HG03520 (cell line): ENCODE measurements at regions not wholly inside any gene's neighbourhood (a gene's known extent, or its start where the extent isn't known, plus 50 kb on each side); places are given as distances from the start of the nearest gene placed in this dataset.
"Not testable (repeated sequence)": the region's sequence is repeated elsewhere in the genome, so short reads cannot be mapped to it uniquely, and the experiment has no call there.

Source experiments
- ATAC-seq: cut with Tn5 transposase; IDR thresholded peaks from one replicate; pipeline ENCODE4 v1.9.1; 2021; ENCODE audit warnings: mild to moderate bottlenecking, moderate library complexity; ENCODE audit not compliant: unreplicated experiment

DNA sequence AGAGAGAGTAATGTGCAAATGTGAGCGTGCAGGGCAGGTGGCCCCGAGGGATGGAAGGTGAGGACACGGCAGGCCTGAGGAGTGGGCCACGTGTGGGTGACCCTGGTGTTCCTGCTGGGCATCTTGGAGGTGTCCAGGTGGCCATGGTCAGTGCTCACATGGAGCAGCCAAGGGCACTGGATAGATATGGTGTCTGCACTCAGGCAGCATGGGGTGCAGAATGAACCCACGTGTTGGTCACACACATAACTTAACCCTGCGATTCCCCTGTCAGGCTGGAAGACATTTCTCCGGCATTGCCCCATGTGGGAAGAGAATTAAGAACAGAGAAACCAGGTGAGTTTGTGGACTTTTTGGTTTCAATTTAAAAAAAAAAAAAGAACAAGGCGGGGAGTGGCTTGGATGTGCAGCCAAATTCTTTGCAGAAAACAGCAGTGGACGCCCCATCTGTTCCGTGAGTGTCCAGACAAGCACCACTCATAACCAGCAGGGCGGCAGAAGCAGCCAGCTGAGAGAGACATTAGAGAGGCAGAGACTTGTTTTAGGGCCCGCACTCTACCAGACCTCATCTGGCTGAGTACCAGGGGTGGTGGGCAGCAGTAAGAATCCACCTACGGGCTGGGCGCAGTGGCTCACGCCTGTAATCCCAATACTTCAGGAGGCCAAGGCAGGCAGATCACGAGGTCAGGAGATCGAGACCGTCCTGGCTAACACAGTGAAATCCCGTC lies 249.8 kb downstream of the ACKR3 start:
- ATAC-seq, result no peak

DNA sequence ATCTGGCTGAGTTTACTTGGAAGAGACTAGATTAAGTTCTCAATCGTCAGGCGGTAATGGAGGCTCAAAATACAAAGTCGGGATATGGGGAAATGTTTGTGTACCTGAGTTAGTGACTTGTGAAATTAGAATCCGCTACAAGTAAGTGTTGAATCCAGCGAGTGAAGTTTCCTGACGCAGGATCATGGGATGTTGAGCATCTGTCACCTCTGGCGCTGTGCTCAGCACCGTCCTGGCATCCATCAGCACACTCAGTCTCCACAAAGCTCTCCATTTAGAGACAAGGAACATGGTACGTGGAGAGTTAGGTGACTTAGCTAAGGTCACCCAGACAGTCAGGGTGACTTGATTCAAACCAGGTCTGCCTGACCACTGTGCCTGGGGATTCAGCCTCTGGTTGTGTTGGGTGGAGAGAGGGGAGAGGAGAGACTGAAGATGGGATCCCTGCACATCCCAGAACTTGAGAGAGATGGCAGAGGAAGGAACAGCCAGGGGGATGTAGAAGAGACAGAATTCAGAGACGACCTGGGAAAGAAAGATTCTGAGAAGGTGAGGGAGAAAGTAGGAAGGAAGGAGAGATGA lies 251.2 kb downstream of the ACKR3 start:
- ATAC-seq, result no peak

DNA sequence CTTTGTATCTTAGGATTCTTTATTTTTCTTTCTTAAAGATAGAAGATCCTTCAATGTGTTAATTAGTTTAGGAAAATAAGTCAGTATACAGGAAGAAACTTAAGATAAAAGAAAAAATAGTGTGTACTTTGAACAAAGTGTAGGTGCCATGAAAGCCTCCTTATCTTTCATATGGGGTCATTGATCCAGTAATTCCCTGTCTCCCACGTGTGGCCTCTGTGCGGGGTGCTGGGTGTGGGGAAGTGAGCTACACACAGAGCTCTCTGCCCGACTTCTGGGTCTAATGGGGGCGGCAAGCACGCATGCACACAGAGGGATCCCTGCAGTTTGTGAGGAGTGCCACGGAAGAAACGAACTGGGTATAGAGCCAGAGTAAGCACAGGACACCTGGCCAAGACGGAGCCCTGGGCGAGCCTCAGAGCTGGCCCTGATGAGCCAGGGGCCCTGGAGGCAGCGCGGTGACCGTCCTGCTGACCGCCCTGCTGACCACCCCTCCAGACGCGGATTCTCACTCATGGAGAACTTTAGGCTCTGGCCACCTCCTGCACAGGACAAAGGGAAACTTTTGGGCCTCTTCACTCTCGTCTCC lies 253.5 kb downstream of the ACKR3 start:
- ATAC-seq, result no peak

DNA sequence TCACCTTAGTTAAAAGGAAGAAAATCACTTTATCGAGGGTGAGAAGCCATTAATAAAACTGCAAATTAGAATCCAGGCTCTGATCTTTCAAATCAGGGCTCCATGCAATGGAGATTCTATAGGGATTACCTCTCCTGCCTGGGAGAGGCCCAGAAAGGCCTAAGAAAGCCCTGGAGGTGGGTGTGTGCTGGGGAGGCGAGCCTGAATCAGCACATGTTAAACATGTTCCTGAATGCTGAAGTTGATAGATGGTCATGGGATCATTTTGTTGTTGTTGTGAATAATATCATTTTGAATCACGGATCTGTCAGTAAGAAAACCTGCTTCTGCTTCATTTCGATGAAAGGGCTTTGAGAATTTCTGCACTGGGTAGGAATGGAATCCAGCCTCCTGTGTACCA lies 254.3 kb downstream of the ACKR3 start:
- ATAC-seq, result no peak

DNA sequence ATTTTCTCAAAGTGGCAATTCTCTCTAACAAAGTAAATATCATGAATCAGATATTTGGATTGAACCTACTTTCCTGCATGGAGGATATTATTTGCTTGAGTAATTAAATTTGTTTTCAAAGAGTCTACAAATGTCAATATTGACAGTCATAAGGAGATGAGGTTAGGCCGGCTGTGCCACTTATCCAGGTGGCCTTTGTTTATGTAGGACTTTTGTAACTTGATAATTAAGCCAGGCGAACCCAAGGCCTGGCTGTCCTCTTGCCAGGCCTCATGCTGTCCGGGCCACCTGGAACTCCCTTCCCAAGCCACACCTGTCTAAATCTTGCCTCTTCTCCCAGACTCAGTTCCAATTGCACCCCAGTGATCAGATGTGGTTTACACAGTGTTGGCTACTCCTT lies 255.2 kb downstream of the ACKR3 start:
- no peak for ATAC-seq

DNA sequence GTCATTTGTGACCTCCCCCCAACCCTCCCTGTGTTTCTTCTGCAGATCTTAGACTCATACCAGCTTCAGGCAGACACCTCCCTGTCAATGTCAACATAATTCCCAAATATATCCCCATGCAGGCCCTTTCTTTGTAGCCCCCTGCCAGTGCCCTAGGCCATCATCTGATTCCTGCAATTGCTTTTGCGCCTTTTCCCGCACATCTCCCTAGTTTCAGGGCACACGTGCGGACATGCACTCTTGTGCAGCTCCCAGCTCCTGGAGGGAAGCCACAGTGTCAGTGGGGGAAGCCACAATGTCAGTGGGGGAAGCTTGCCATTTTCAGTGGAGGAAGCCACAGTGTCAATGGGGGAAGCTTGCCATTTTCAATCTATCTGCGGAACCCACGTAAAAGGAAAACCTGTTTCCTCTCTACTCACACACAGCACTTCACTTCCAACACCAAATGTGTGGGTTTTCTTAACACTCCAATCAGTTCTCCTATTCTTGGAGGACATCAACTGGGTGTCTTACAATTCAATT lies 256.4 kb downstream of the ACKR3 start:
- no peak for ATAC-seq

DNA sequence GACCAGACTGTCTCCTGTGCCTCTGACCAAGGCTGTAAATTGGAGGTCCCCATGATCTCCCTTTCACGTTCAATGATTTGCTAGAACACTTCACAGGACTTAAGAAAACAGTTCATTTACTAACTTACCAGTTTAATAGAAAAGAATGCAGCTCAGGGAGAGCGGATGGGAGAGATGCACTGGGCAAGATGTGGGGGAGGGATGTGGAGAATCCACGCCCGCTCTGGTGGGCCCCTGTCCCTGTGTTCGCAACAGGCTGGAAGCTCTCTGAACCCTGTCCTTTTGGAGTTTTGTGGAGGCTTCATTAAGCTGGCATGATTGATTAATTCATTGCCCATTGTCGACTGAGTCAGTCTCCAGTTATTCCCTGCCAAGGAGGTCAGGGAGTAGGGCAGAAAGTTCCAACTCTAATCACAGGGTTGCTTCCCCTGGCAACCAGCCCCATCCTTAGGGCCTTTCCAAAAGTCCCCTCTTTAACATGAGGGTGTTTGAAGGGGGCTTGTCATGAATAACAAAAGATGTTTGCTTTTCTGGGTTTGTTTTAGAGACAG lies 257.1 kb downstream of the ACKR3 start:
- no peak for ATAC-seq

DNA sequence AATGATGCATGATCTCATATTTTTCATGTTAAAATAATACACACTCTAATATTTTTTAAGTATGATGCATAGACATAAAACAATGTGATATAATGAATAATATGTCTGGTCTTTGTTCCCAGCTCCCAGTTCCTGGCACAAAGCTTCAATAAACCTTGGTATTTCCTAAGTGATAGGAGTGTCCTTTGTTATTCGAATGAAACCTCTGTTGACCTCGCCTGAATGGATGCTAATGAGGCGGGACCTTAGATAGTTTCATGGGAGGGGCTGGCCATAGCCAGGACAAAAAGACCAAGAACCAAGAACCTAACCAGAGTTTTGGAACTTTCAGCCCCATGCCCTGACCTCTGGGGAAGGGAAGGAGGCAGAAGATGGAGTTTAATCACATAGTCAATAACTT lies 257.7 kb upstream of the COPS8 start:
- ATAC-seq, result no peak

DNA sequence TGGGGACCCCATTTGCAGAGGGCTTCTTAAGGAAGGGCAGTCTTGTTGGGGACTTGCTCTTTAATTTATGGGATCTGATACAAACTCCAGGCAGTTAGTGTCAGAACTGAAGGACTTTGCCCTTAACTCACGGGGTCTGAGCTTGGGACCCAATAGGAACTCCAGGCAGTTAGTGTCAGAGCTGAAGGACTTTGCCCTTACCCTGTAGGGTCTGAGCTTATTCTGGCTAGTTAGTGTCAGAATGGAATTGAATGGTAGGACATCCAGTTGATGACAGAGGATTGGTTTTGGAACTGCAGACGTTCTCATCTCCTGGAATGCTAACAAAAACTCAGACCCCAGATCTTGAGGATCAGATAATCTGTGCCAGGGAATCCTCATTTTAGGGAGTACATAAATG lies 256.9 kb upstream of the COPS8 start:
- no peak for ATAC-seq

DNA sequence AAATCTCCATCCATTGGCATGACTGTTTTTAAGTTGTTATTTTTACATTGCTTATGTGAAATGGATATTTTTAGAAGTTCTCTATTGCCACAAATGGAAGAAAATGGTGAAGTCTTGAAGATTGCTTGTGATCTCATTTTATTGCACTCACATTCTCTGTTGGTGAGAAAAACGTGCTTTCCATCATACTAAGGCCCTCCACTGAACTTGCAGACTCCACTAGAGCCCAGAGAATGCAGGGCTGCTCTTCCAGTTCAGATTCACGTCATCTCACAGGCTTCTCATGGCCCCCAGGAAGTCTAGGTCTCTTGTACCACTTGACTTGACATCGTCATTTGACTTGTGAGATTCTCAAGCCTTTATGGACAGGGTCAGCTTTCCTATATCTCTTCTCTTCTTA lies 254.8 kb upstream of the COPS8 start:
- ATAC-seq, result no peak

DNA sequence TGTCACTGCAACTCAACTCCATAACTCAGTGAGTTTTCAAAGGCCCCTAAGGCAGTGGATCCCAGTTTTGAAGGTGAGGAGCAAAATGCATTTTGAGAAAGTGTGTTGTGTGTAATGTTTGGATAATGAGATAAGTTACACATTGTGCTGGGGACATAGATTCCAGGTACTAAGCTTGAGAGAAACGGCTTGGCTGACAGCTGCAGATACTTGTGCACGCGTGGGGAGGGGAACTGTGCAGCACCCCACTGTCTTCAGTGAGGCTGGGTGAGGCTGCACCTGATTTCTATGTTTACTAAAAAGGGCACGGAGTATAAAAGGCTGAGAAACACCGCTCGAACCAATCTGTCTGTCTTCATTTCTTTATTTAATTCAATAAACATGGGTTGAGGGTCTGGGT lies 254.0 kb upstream of the COPS8 start:
- ATAC-seq, result no peak

DNA sequence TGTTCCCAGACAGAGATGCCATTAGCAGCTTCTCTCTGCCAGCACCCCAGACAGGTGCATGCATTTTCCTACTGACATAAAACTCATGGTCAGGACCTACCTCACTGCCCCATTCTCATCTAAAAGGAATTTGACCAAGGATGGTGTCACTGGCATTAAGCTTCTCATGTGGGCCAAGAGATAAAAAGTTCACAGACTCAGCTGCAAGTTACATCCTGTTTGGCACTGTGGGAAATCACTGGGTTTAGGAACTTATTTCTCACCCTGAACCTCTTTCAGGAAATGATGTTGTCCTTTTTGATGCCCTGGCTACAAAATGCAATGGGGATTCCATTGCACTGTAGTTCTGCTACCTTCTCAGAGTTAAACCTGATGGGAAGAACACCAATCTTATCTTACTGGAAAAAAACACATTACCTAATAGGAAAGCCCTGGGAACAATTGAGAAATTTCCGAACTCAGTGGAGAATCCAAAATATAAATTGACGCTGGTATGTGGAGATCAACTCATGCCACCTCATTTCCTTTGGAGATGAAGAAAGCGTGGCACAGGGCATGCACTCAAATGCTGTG lies 252.1 kb upstream of the COPS8 start:
- ATAC-seq, result no peak

DNA sequence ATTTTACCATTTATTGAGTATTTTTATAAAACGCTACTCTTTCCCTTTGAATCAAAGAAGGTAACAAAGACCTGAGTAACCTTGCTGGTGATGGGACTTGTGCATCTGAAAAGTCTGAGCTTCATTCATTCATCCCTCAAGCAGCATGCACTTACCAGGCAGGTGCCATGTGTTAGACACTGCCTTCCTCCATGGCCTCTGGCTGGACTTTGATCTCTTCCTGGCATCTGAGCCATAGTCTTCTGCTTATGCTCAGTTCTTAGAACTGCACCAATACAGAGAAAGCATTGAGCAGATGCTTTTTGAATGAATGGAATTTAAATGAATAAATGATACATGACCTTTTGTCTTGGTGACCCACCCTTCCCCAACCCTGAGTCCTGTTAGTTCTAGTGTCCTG lies 251.4 kb upstream of the COPS8 start:
- ATAC-seq, result no peak

DNA sequence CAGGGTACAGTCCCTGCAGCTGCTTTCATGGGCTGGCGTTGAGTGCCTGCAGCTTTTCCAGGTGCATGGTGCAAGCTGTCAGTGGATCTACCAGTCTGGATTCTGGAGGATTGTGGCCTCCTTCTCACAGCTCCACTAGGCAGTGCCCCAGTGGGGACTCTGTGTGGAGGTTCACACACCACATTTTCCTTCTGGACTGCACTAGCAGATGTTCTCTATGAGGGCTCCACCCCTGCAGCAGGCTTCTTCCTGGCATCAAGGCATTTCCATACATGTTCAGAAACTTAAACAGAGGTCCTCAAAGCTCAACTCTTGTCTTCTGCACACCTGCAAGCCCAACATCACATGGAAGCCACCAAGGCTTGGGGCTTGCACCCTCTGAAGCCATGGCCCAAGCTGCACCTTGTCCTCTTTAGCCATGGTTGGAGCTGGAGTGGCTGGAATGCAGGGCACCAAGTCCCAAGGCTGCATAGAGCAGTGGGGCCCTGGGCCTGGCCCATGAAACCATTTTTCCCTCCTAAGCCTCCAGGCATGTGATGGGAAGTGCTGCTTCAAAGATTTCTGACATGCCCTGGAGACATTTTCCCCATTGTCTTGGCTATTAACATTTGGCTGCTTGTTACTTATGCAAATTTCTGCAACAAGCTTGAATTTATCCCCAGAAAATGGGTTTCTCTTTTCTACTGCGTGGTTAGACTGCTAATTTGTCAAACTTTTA lies 250.2 kb upstream of the COPS8 start:
- ATAC-seq, result no peak

DNA sequence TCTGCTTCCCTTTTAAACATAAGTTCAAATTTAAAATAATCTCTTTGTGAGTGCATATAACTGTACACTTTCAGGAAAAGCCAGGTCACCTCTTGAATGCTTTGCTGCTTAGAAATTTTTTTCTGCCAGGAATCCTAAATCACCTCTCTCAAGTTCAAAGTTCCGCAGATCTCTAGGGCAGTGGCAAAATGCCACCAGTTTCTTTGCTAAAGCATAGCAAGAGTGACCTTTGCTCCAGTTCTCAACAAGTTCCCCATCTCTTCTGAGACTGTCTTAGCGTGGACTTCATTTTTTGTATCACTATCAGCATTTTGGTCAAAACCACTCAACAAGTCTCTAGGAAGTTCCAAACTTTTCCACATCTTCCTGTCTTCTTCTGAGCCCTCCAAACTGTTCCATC lies 249.7 kb upstream of the COPS8 start:
- ATAC-seq, result not testable (repeated sequence)

DNA sequence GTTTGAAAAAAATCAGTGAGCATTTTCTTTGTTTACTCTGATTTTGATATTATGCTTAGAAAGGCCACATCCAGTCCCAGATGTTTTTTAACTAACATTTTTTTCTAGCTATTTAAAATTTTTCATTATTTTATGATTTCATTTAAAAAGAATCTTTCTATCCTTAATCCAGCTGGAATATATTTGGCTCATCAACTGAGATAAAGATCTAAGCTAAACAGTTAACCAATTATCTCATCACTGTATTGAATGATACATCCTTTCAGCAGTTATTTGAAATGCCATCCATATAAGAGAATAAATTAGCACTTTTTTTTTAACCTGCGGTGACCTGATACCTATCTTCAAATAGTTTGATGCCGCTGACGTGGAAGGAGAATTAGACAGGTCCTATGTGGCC lies 245.5 kb upstream of the COPS8 start:
- no peak for ATAC-seq

DNA sequence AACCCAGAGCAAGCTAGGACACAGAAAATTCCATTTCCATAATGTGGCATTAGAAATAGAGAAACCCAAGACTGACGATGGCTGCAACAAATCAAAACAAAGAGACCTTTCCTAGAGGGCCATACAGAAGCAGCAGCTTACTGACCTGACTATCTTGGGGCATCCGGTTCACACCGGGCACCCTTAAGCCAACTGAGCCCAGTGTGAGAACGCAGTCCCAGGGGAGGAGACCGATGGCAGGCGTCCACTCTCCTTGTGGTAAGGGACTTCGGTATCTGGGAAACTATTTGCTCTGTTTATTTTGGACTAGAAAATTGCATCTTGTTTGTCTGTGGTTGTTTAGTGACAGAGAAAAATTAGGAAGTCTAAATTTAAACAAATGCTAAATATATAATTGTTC lies 244.8 kb upstream of the COPS8 start:
- no peak for ATAC-seq

DNA sequence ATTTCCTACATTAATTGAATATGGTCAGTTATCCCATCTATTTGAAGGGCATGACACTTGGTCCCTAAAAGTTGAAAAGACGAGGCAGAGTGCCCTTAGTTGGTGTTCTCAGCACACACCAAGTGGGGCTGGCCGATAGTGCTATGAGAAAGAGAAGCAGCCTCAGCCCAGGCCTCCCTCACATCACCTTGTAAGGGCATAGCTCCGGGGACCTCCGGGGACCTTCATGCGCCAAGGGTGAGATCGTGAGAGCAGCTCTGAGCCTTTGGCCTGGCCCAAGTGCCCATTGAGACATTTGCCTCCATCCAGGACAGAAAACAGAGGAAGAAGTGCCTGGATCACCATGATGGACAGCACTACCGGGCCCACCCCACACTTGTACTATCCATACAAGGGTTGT lies 244.3 kb upstream of the COPS8 start:
- no peak for ATAC-seq

DNA sequence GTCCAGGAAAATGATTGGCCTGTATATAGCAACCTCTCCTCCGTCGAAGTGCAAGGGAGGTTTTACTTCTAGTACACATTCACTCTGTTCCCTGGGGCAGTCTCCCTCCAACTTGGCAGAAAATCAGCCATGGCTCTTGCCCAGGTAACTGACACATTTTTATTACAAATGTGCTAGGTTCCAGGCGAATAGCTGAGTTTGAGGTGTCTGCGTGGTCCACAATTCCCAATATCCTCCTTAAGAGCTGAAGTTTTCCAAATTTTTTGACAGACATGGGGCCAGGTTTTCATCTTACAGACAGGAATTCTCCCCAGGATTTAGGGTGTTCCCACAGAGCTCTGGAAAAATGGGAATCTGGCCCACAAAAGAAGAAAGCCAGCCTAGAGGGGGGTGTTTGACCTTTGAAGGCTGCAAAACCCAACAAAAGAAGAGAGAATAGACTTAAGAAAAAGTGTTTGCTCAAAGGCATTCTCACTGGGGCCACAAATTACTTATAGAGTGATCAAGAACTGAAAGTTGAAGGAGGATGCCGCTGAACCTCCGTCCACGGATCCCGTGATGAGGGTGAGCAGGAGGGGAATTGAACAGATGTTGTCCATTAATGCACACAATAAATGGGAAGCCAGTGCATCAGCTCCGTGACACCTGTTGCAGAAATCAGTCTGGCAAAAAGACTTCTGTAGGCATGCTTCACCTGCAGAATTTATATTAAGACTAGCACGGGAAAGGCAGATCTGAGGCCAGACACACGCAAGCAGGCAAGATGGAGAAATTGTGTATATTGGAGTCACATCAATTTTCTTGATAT lies 242.3 kb upstream of the COPS8 start:
- ATAC-seq, result no peak

DNA sequence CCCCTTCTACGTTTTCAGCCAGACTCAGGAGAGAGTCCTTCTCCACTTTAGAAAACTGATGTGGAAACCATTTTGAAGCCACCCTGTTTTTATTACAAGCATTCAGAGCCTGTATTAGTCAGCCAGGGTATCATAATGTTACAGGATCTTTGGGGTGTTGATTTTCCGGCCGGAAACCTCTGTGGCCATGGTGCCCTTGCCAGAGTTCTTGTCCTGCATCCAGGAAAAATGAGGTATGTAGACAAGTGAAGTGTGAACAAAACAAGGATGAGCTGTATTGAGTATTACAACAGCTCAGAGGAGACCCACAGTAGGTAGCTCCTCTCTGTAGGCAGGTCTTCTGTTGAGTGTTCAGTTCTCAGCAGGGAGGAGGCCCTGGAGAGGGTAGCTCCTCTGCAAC lies 241.0 kb upstream of the COPS8 start:
- ATAC-seq, result no peak
